NCI-H2081 treated with DMSO at 0.1 percent for 48 hours (cell line): ENCODE measurements at regions not wholly inside any gene's neighbourhood (a gene's known extent, or its start where the extent isn't known, plus 50 kb on each side); places are given as distances from the start of the nearest gene placed in this dataset.

Experiments used
- DNase-seq: peaks from one replicate; lab custom pipeline; 2025; lab: John Stamatoyannopoulos, UW

- DNase-seq = no peak
Observed at GRCh38 chr3:78148986-78149717, 1109.3 kb downstream of the ROBO2 start.

- no peak for DNase-seq
Observed at GRCh38 chr3:78153973-78154372, 1114.1 kb downstream of the ROBO2 start.

GRCh38 chr3:78154521-78155186 lies 1114.8 kb downstream of the ROBO2 start:
- DNase-seq = no peak

GRCh38 chr3:78161736-78162135 lies 1121.8 kb downstream of the ROBO2 start:
- DNase-seq = no peak

- no peak for DNase-seq
Observed at GRCh38 chr3:78163379-78163778, 1123.5 kb downstream of the ROBO2 start.

- no peak for DNase-seq
Observed at GRCh38 chr3:78165876-78166275, 1126.0 kb downstream of the ROBO2 start.

GRCh38 chr3:78174821-78175220 lies 1134.9 kb downstream of the ROBO2 start:
- DNase-seq = no peak

- no peak for DNase-seq
Observed at GRCh38 chr3:78176869-78177268, 1137.0 kb downstream of the ROBO2 start.

- DNase-seq = no peak
Observed at GRCh38 chr3:78177780-78178179, 1137.9 kb downstream of the ROBO2 start.

GRCh38 chr3:78178209-78178608 lies 1138.3 kb downstream of the ROBO2 start:
- no peak for DNase-seq

- no peak for DNase-seq
Observed at GRCh38 chr3:78178740-78179363, 1139.0 kb downstream of the ROBO2 start.

GRCh38 chr3:78183906-78184599 lies 1144.2 kb downstream of the ROBO2 start:
- peak; percentile 6 for DNase-seq

GRCh38 chr3:78186404-78186803 lies 1146.5 kb downstream of the ROBO2 start:
- DNase-seq = no peak

- peak; percentile 10 for DNase-seq
Observed at GRCh38 chr3:78201091-78201490, 1161.2 kb downstream of the ROBO2 start.

- no peak for DNase-seq
Observed at GRCh38 chr3:78204977-78205376, 1165.1 kb downstream of the ROBO2 start.

GRCh38 chr3:78221300-78221699 lies 1181.4 kb downstream of the ROBO2 start:
- DNase-seq = no peak

- DNase-seq = no peak
Observed at GRCh38 chr3:78221796-78222195, 1181.9 kb downstream of the ROBO2 start.

GRCh38 chr3:78235841-78236240 lies 1195.9 kb downstream of the ROBO2 start:
- no peak for DNase-seq

GRCh38 chr3:78238811-78239210 lies 1198.9 kb downstream of the ROBO2 start:
- DNase-seq = no peak

GRCh38 chr3:78242724-78243123 lies 1202.8 kb downstream of the ROBO2 start:
- no peak for DNase-seq

GRCh38 chr3:78244136-78244535 lies 1204.2 kb downstream of the ROBO2 start:
- no peak for DNase-seq

GRCh38 chr3:78249294-78249693 lies 1209.4 kb downstream of the ROBO2 start:
- no peak for DNase-seq

GRCh38 chr3:78253860-78254259 lies 1214.0 kb downstream of the ROBO2 start:
- no peak for DNase-seq
